SK-N-SH (cell line): ENCODE measurements at regions not wholly inside any gene's neighbourhood (a gene's known extent, or its start where the extent isn't known, plus 50 kb on each side); places are given as distances from the start of the nearest gene placed in this dataset.

Experiments
- CTCF ChIP-seq: fragments of 200-600 bp; sonication (generic); IDR thresholded peaks from 2 replicates; pipeline ENCODE4 v1.6.1; 2017; ENCODE audit warnings: antibody characterized with exemption, mild to moderate bottlenecking, moderate library complexity
- ELF1 ChIP-seq: IDR thresholded peaks from 2 replicates; pipeline ENCODE4 v1.4.0; 2012
- EZH2phosphoT487 ChIP-seq: fragments of 200-600 bp; sonication (generic); IDR thresholded peaks from 2 replicates; pipeline ENCODE4 v1.6.1; 2017; ENCODE audit warnings: low read depth, mixed run types, mild to moderate bottlenecking, antibody characterized with exemption, moderate library complexity, borderline replicate concordance
- FOSL2 ChIP-seq: IDR thresholded peaks from 2 replicates; pipeline ENCODE4 v1.4.0; 2012; ENCODE audit warnings: low read depth, mild to moderate bottlenecking, moderate library complexity, borderline replicate concordance
- JUND ChIP-seq: IDR thresholded peaks from 2 replicates; pipeline ENCODE4 v1.4.0; 2012
- NRF1 ChIP-seq: IDR thresholded peaks from 2 replicates; pipeline ENCODE4 v1.6.1; 2012; ENCODE audit warnings: low read depth, mild to moderate bottlenecking, low read length
- POLR2AphosphoS5 ChIP-seq: IDR thresholded peaks from 2 replicates; pipeline ENCODE4 v1.6.1; 2012; ENCODE audit warnings: low read depth, low read length
- RCOR1 ChIP-seq: fragments of 150-350 bp; IDR thresholded peaks from 2 replicates; pipeline ENCODE4 v1.6.1; 2017; ENCODE audit warnings: antibody characterized with exemption, low read length
- RFX5 ChIP-seq: IDR thresholded peaks from 2 replicates; pipeline ENCODE4 v1.6.1; 2012; ENCODE audit warnings: mild to moderate bottlenecking, improper control_type of control experiment, low read length
- YY1 ChIP-seq: IDR thresholded peaks from 2 replicates; pipeline ENCODE4 v1.4.0; 2012; ENCODE audit warnings: low read depth, mild to moderate bottlenecking

- TF ChIP-seq RFX5: no peak
- TF ChIP-seq YY1: no peak
- TF ChIP-seq POLR2AphosphoS5: no peak
- TF ChIP-seq FOSL2: no peak
- no peak for TF ChIP-seq EZH2phosphoT487
- TF ChIP-seq CTCF: no peak
- TF ChIP-seq ELF1: no peak
- no peak for TF ChIP-seq JUND
- no peak for TF ChIP-seq NRF1
- TF ChIP-seq RCOR1: no peak
Observed at GRCh38 chr3:115361806-115362205, 214.7 kb upstream of the ZBTB20 start.
